ENCODE measurements at regions not wholly inside any gene's neighbourhood (a gene's known extent, or its start where the extent isn't known, plus 50 kb on each side); places are given as distances from the start of the nearest gene placed in this dataset.

DNA sequence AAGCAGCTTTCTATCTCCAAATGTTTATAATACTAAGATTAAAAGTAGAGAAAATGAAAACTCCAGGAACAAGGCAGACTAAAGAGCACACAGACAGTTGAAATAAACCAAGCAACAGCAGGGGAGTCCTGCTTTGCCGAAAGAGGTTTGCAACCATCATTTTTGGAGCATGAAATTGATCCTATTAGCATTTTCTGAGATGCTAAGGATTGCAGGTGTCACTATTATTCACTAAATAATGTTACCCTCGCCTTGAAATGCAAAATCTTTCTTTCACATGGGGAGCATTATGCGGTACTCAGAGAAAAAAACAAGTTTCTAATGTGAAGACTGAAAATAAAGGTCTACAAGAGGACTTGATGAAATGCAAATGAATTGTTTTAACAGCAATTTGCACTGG, 81.7 kb upstream of the DNAJC10 start:
- TF ChIP-seq, protein P1, sequence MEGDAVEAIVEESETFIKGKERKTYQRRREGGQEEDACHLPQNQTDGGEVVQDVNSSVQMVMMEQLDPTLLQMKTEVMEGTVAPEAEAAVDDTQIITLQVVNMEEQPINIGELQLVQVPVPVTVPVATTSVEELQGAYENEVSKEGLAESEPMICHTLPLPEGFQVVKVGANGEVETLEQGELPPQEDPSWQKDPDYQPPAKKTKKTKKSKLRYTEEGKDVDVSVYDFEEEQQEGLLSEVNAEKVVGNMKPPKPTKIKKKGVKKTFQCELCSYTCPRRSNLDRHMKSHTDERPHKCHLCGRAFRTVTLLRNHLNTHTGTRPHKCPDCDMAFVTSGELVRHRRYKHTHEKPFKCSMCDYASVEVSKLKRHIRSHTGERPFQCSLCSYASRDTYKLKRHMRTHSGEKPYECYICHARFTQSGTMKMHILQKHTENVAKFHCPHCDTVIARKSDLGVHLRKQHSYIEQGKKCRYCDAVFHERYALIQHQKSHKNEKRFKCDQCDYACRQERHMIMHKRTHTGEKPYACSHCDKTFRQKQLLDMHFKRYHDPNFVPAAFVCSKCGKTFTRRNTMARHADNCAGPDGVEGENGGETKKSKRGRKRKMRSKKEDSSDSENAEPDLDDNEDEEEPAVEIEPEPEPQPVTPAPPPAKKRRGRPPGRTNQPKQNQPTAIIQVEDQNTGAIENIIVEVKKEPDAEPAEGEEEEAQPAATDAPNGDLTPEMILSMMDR (IDR thresholded peaks at IDR 0.05): no peak
- TF ChIP-seq POLR2AphosphoS5 (IDR thresholded peaks at IDR 0.05; ENCODE audit: low read depth, low read length): no peak

All from Panc1 (cell line).